ENCODE measurements at regions not wholly inside any gene's neighbourhood (a gene's known extent, or its start where the extent isn't known, plus 50 kb on each side); places are given as distances from the start of the nearest gene placed in this dataset.

DNA sequence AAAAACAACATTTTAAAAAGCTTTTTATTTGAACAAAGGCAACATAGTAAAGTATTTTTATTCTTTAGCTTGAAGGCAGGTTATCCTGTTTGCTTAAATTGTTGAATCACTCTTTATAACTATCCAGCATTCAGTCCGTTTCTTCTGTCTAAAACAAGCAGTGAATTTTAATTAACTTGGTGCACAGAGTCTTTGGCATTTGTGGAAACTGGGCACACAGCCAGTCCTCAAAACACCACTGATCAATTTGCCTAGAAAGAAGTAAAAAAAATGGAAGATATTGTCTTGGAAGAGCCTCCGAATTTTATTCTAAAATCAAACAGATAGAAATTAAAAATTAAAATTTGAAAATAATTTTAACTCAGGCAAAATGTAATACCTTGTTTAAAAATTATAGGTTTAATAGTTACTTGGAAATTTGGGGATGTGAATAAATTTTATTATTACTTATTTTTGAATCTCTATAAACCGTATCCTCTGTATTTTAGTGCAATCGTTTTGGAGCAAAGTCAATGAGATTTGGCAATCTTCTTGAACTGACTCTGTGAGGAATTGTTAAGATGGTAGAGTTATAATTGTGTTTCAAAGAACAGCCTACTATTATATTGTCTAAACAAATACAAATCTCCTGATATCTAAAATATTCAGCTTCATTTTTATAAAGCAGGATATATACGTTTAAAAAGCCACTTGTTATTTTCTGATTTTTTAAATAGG, 927.0 kb downstream of the SLC16A7 start:
- no peaks in the 10 kb centered on the region for H3K9me3 ChIP-seq (ENCODE audit: severe bottlenecking)
- H3K27ac ChIP-seq, result no peak overlapping the region
- TF ChIP-seq, protein P1, sequence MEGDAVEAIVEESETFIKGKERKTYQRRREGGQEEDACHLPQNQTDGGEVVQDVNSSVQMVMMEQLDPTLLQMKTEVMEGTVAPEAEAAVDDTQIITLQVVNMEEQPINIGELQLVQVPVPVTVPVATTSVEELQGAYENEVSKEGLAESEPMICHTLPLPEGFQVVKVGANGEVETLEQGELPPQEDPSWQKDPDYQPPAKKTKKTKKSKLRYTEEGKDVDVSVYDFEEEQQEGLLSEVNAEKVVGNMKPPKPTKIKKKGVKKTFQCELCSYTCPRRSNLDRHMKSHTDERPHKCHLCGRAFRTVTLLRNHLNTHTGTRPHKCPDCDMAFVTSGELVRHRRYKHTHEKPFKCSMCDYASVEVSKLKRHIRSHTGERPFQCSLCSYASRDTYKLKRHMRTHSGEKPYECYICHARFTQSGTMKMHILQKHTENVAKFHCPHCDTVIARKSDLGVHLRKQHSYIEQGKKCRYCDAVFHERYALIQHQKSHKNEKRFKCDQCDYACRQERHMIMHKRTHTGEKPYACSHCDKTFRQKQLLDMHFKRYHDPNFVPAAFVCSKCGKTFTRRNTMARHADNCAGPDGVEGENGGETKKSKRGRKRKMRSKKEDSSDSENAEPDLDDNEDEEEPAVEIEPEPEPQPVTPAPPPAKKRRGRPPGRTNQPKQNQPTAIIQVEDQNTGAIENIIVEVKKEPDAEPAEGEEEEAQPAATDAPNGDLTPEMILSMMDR (IDR thresholded peaks at IDR 0.05; ENCODE audit: low read depth, low read length), result no peak
- no peak for DNase-seq
- H3K36me3 ChIP-seq, result no peaks in the 10 kb centered on the region
- no peak overlapping the region for H3K4me3 ChIP-seq (ENCODE audit: low read depth, low read length)
- H3K27me3 ChIP-seq (ENCODE audit: insufficient read depth, low read depth, severe bottlenecking), result no peaks in the 10 kb centered on the region

DNA sequence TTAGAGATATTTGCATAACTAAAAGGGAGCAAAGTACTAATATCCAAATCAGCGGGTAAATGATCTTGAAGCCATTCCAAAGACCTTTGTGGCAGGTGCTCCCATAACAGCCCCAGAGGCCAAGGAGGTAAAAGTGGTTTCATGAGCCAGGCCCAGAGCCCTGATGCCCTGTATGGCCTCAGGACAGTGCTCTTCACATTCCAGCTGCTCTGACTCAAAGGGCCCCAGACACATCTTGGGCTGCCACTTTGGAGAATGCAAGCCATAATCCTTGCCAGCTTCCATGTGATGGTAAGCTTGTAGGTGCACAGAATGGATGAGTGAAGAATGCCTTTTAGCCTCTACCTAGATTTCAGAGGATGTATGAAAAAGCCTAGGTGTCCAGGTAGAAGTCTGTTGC, 933.4 kb downstream of the SLC16A7 start:
- no peaks in the 10 kb centered on the region for H3K36me3 ChIP-seq
- TF ChIP-seq, protein P1 (IDR thresholded peaks at IDR 0.05; ENCODE audit: low read depth, low read length), result no peak
- H3K27ac ChIP-seq, result no peak overlapping the region

DNA sequence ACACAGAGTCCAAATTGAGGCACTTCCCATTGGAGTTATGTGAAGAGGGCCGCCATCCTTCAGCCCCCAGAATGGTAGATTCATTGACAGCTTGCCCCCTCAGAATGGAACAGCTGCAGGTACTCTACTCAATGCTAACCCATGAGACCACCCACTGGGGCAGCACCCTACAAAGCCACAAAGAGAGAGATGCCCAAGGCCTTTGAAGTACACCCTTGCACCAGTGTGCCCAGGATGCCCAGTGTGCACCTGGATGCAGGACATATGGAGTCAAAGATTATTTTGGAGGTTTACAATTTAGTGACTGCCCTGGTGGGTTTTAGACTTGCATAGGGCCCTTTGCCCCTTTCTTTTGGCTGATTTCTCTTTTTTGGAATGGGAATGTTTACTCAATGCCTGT, 933.9 kb downstream of the SLC16A7 start:
- H3K27ac ChIP-seq, result no peak overlapping the region
- TF ChIP-seq, protein P1 (IDR thresholded peaks at IDR 0.05; ENCODE audit: low read depth, low read length), result no peak
- H3K9me3 ChIP-seq (ENCODE audit: severe bottlenecking), result no peaks in the 10 kb centered on the region
- H3K4me3 ChIP-seq (ENCODE audit: low read depth, low read length), result no peak overlapping the region
- DNase-seq, result no peak
- H3K27me3 ChIP-seq (ENCODE audit: insufficient read depth, low read depth, severe bottlenecking), result no peaks in the 10 kb centered on the region
- H3K36me3 ChIP-seq, result no peaks in the 10 kb centered on the region

More for the DNA sequence above, 933.4 kb downstream of the SLC16A7 start:
- Histone ChIP-seq H3K27me3 (ENCODE audit: insufficient read depth, low read depth, severe bottlenecking) (no peaks in the 10 kb centered on the region), H3K4me3 (ENCODE audit: low read depth, low read length) (no peak overlapping the region), H3K9me3 (ENCODE audit: severe bottlenecking) (no peaks in the 10 kb centered on the region)
- no peak for DNase-seq

DNA sequence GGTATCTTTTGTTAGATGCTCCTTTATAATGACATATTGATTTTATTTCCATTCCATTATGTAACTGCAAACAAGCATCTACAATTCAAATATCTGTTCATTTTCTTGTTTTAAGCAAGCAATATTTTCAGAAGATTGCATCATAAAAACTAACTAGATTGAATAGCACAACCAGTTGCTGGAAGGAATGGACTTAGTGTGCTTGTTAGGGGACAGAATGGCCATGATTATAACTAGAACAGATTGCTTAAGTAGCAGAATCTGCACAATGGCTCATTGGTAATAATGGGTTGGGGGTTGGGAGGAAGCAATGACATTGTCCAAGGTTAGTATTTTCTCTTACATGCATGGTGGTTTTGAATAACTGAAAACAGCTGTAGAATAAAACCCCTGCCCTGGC, 939.5 kb downstream of the SLC16A7 start:
- TF ChIP-seq, protein P1 (IDR thresholded peaks at IDR 0.05; ENCODE audit: low read depth, low read length), result no peak
- no peak for DNase-seq
- H3K27ac ChIP-seq, result no peak overlapping the region

DNA sequence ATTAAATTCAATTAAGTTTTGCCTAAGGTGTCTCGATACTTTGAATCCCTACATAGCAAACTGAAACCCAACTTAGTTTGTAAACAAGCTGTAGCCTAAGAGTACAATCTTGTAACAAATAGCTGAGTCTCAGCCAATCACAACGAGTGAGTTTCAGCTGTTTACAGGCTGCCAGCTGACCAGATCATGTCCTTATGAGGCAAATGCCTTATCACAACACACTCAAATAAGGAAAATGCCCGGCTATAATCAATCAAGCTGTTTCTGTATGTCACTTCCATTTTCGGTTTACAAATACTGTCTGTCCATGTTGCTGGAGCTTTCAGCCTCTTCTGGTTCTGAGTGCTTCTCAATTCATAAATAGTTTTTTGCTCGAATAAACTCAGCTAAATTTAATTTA, 943.8 kb downstream of the SLC16A7 start:
- TF ChIP-seq, protein P1 (IDR thresholded peaks at IDR 0.05; ENCODE audit: low read depth, low read length), result no peak
- no peak overlapping the region for H3K27ac ChIP-seq
- no peak for DNase-seq

More for the DNA sequence above, 939.5 kb downstream of the SLC16A7 start:
- Histone ChIP-seq H3K9me3 (ENCODE audit: severe bottlenecking) (no peaks in the 10 kb centered on the region), H3K36me3 (no peaks in the 10 kb centered on the region), H3K27me3 (ENCODE audit: insufficient read depth, low read depth, severe bottlenecking) (no peaks in the 10 kb centered on the region), H3K4me3 (ENCODE audit: low read depth, low read length) (no peak overlapping the region)

DNA sequence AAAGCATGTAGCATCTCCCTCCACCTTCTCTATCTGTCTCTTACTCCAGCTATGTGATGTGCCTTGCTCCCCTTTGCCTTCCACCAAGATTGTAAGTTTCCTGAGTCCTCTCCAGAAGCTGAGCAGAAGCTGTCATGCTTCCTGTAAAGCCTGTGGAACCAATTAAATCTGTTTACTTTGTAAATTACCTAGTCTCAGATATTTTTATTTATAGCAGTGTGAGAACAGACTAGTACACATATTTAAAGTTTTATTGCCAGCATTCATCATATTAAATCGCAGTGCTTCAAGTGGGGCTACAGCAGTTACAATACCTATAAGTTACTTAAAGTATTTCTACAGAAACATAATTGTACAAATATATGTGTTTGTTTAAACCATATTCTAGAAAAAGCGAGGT, 973.1 kb downstream of the SLC16A7 start:
- Histone ChIP-seq H3K27me3 (ENCODE audit: insufficient read depth, low read depth, severe bottlenecking) (no peaks in the 10 kb centered on the region), H3K36me3 (no peaks in the 10 kb centered on the region), H3K27ac (no peak overlapping the region), H3K9me3 (ENCODE audit: severe bottlenecking) (no peaks in the 10 kb centered on the region), H3K4me3 (ENCODE audit: low read depth, low read length) (no peak overlapping the region)
- no peak for DNase-seq
- TF ChIP-seq, protein P1 (IDR thresholded peaks at IDR 0.05; ENCODE audit: low read depth, low read length), result no peak

More for the DNA sequence above, 943.8 kb downstream of the SLC16A7 start:
- Histone ChIP-seq H3K4me3 (ENCODE audit: low read depth, low read length) (no peak overlapping the region), H3K36me3 (no peaks in the 10 kb centered on the region), H3K27me3 (ENCODE audit: insufficient read depth, low read depth, severe bottlenecking) (no peaks in the 10 kb centered on the region), H3K9me3 (ENCODE audit: severe bottlenecking) (no peaks in the 10 kb centered on the region)

Measured in WERI-Rb-1 (cell line).